ENCODE measurements at regions not wholly inside any gene's neighbourhood (a gene's known extent, or its start where the extent isn't known, plus 50 kb on each side); places are given as distances from the start of the nearest gene placed in this dataset.

- TF ChIP-seq CTCF (conservative IDR thresholded peaks at IDR 0.05; ENCODE audit: low read length) = no peak
- TF ChIP-seq EZH2phosphoT487 (IDR thresholded peaks at IDR 0.05; ENCODE audit: borderline replicate concordance, low read depth, low read length) = no peak
Observed at GRCh38 chrX:116111497-116111896, 59.0 kb upstream of the AGTR2 start.
